ENCODE measurements at regions not wholly inside any gene's neighbourhood (a gene's known extent, or its start where the extent isn't known, plus 50 kb on each side); places are given as distances from the start of the nearest gene placed in this dataset.
"Not testable (repeated sequence)": the region's sequence is repeated elsewhere in the genome, so short reads cannot be mapped to it uniquely, and the experiment has no call there.

DNA sequence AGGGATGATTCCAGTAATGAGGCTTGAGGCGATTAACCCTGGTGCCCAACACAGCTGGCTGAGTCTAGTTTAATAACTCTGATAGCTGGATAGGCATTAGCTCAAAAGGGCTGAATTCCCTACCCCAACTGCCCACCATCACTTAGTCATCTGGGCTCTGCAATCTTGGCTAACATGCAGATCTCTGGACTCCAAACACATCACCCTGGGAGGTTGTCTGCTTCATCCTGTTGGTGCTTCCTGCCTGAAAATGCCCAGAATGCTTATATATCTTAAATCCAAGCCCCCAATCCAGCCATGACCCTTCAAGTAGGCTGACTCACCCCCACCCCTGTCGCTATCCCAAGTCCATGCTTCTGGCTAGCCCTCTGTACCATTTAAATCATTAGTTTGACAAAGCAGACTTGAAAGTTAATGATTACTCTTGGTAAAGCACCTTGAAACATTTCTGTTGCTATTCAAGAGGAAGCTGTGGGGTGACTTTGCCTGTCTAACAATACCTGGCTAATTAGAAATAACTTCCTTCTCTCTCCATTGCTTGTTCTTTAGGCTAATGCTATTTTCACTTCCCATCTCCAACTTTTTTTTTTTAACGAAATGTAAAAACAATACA is 107.0 kb upstream of the RORA start:
- Histone ChIP-seq H3K4me1 (ENCODE audit: control insufficient read depth in 1 of 2, insufficient read depth in 2 of 2, low read length in 2 of 2) (no peaks in the 10 kb centered on the region), H3K9me3 (ENCODE audit: control insufficient read depth in 1 of 2, low read length in 2 of 2) (peaks cover 0 to 5% of the 10 kb centered on the region in 2 donors), H3K27ac (ENCODE audit: low read length) (no peak overlapping the region), H3K4me3 (ENCODE audit: low read depth in 1 of 2, low read length in 2 of 2) (no peak overlapping the region), H3K36me3 (ENCODE audit: control insufficient read depth in 1 of 2, insufficient read depth in 2 of 2, low read length in 2 of 2) (no peaks in the 10 kb centered on the region), H3K27me3 (ENCODE audit: low read depth, low read length) (no peaks in the 10 kb centered on the region)

DNA sequence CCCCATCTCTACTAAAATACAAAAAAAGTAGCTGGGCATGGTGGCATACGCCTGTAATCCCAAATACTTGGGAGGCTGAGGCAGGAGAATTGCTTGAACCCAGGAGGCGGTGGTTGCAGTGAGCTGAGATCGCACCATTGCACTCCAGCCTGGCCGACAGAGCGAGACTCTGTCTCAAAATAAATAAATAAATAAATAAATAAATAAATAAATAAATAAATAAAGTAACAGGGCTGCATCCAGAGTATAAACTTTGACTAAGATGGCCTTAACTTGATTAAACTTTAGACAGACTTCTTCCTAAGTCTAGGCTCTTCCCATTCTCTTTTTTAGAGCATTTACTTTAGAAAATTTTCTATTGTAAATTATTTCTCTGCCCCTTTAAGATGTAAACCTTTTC is 105.6 kb upstream of the RORA start:
- not testable (repeated sequence) for H3K4me1 ChIP-seq (ENCODE audit: control insufficient read depth in 1 of 2, insufficient read depth in 2 of 2, low read length in 2 of 2); H3K36me3 ChIP-seq (ENCODE audit: control insufficient read depth in 1 of 2, insufficient read depth in 2 of 2, low read length in 2 of 2); H3K9me3 ChIP-seq (ENCODE audit: control insufficient read depth in 1 of 2, low read length in 2 of 2); H3K4me3 ChIP-seq (ENCODE audit: low read depth in 1 of 2, low read length in 2 of 2); H3K27me3 ChIP-seq (ENCODE audit: low read depth, low read length); H3K27ac ChIP-seq (ENCODE audit: low read length)

GRCh38 chr15:61331019-61331418 is 101.9 kb upstream of the RORA start:
- no peak overlapping the region for H3K27ac ChIP-seq (ENCODE audit: low read length)
- no peaks in the 10 kb centered on the region for H3K4me1 ChIP-seq (ENCODE audit: control insufficient read depth in 1 of 2, insufficient read depth in 2 of 2, low read length in 2 of 2)
- H3K4me3 ChIP-seq (ENCODE audit: low read depth in 1 of 2, low read length in 2 of 2), result no peak overlapping the region
- no peaks in the 10 kb centered on the region for H3K36me3 ChIP-seq (ENCODE audit: control insufficient read depth in 1 of 2, insufficient read depth in 2 of 2, low read length in 2 of 2)
- H3K27me3 ChIP-seq (ENCODE audit: low read depth, low read length), result no peaks in the 10 kb centered on the region
- H3K9me3 ChIP-seq (ENCODE audit: control insufficient read depth in 1 of 2, low read length in 2 of 2), result peaks cover 0 to 4% of the 10 kb centered on the region in 2 donors

- Histone ChIP-seq H3K27ac (ENCODE audit: low read length) (no peak overlapping the region), H3K4me1 (ENCODE audit: control insufficient read depth in 1 of 2, insufficient read depth in 2 of 2, low read length in 2 of 2) (no peaks in the 10 kb centered on the region), H3K9me3 (ENCODE audit: control insufficient read depth in 1 of 2, low read length in 2 of 2) (no peaks in the 10 kb centered on the region), H3K4me3 (ENCODE audit: low read depth in 1 of 2, low read length in 2 of 2) (no peak overlapping the region), H3K36me3 (ENCODE audit: control insufficient read depth in 1 of 2, insufficient read depth in 2 of 2, low read length in 2 of 2) (no peaks in the 10 kb centered on the region), H3K27me3 (ENCODE audit: low read depth, low read length) (no peaks in the 10 kb centered on the region)
Observed at GRCh38 chr15:61327019-61327631, 98.0 kb upstream of the RORA start.

DNA sequence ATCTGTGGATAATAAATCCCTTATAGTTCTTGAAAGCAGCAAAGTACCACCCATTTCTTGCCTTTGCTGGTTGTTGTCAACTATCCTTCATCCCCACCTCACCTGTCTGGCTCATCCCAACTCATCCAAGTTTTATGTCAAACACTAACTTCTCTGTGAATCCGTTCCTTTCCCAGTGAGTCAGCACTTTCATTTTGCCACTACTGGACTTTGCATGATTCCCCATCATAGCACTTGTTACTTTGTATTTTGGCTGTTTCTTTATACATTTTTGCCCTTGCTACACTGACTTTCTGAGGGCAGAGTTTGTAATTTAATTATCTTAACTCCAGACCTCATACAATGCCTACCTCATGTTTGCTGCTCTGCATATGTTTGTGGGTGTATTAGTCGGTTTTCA is 90.8 kb upstream of the RORA start:
- Histone ChIP-seq H3K36me3 (ENCODE audit: control insufficient read depth in 1 of 2, insufficient read depth in 2 of 2, low read length in 2 of 2) (no peaks in the 10 kb centered on the region), H3K9me3 (ENCODE audit: control insufficient read depth in 1 of 2, low read length in 2 of 2) (no peaks in the 10 kb centered on the region), H3K27ac (ENCODE audit: low read length) (no peak overlapping the region), H3K27me3 (ENCODE audit: low read depth, low read length) (no peaks in the 10 kb centered on the region), H3K4me1 (ENCODE audit: control insufficient read depth in 1 of 2, insufficient read depth in 2 of 2, low read length in 2 of 2) (no peaks in the 10 kb centered on the region), H3K4me3 (ENCODE audit: low read depth in 1 of 2, low read length in 2 of 2) (no peak overlapping the region)

- no peaks in the 10 kb centered on the region for H3K27me3 ChIP-seq (ENCODE audit: low read depth, low read length)
- H3K4me1 ChIP-seq (ENCODE audit: control insufficient read depth in 1 of 2, insufficient read depth in 2 of 2, low read length in 2 of 2), result no peaks in the 10 kb centered on the region
- H3K36me3 ChIP-seq (ENCODE audit: control insufficient read depth in 1 of 2, insufficient read depth in 2 of 2, low read length in 2 of 2), result no peaks in the 10 kb centered on the region
- peak overlapping the region in 1 of 2 donors; percentile 3 for H3K4me3 ChIP-seq (ENCODE audit: low read depth in 1 of 2, low read length in 2 of 2)
- no peak overlapping the region for H3K27ac ChIP-seq (ENCODE audit: low read length)
- H3K9me3 ChIP-seq (ENCODE audit: control insufficient read depth in 1 of 2, low read length in 2 of 2), result no peaks in the 10 kb centered on the region
Observed at GRCh38 chr15:61318802-61319525, 89.9 kb upstream of the RORA start.

- no peaks in the 10 kb centered on the region for H3K27me3 ChIP-seq (ENCODE audit: low read depth, low read length)
- no peaks in the 10 kb centered on the region for H3K9me3 ChIP-seq (ENCODE audit: control insufficient read depth in 1 of 2, low read length in 2 of 2)
- H3K4me3 ChIP-seq (ENCODE audit: low read depth in 1 of 2, low read length in 2 of 2), result no peak overlapping the region
- no peak overlapping the region for H3K27ac ChIP-seq (ENCODE audit: low read length)
- no peaks in the 10 kb centered on the region for H3K4me1 ChIP-seq (ENCODE audit: control insufficient read depth in 1 of 2, insufficient read depth in 2 of 2, low read length in 2 of 2)
- H3K36me3 ChIP-seq (ENCODE audit: control insufficient read depth in 1 of 2, insufficient read depth in 2 of 2, low read length in 2 of 2), result no peaks in the 10 kb centered on the region
Observed at GRCh38 chr15:61318301-61318700, 89.2 kb upstream of the RORA start.

DNA sequence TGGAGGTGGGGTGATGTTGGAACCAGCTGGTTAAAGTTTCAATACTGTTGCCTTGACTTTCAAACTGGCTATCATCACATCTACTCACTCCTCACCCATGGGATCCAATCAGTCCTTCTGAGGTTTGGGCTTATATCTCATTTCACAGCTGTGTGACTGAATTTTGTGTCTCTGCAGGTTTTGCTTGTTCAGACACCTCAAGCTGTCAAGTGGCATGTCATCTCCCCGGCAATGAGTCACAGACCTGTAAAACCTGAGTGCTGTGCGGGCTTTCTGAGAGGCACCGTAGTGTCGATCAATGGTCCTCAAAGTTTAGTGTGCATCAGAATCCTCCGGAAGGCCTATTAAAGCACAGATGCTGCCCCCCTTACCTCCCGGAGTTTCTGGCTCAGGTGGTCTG is 86.4 kb upstream of the RORA start:
- Histone ChIP-seq H3K36me3 (ENCODE audit: control insufficient read depth in 1 of 2, insufficient read depth in 2 of 2, low read length in 2 of 2) (no peaks in the 10 kb centered on the region), H3K27me3 (ENCODE audit: low read depth, low read length) (no peaks in the 10 kb centered on the region), H3K27ac (ENCODE audit: low read length) (no peak overlapping the region), H3K4me3 (ENCODE audit: low read depth in 1 of 2, low read length in 2 of 2) (no peak overlapping the region), H3K4me1 (ENCODE audit: control insufficient read depth in 1 of 2, insufficient read depth in 2 of 2, low read length in 2 of 2) (no peaks in the 10 kb centered on the region), H3K9me3 (ENCODE audit: control insufficient read depth in 1 of 2, low read length in 2 of 2) (no peaks in the 10 kb centered on the region)

- H3K4me3 ChIP-seq (ENCODE audit: low read depth in 1 of 2, low read length in 2 of 2), result no peak overlapping the region
- H3K27ac ChIP-seq (ENCODE audit: low read length), result no peak overlapping the region
- H3K9me3 ChIP-seq (ENCODE audit: control insufficient read depth in 1 of 2, low read length in 2 of 2), result no peaks in the 10 kb centered on the region
- no peaks in the 10 kb centered on the region for H3K27me3 ChIP-seq (ENCODE audit: low read depth, low read length)
- no peaks in the 10 kb centered on the region for H3K4me1 ChIP-seq (ENCODE audit: control insufficient read depth in 1 of 2, insufficient read depth in 2 of 2, low read length in 2 of 2)
- no peaks in the 10 kb centered on the region for H3K36me3 ChIP-seq (ENCODE audit: control insufficient read depth in 1 of 2, insufficient read depth in 2 of 2, low read length in 2 of 2)
Observed at GRCh38 chr15:61314427-61314826, 85.3 kb upstream of the RORA start.

DNA sequence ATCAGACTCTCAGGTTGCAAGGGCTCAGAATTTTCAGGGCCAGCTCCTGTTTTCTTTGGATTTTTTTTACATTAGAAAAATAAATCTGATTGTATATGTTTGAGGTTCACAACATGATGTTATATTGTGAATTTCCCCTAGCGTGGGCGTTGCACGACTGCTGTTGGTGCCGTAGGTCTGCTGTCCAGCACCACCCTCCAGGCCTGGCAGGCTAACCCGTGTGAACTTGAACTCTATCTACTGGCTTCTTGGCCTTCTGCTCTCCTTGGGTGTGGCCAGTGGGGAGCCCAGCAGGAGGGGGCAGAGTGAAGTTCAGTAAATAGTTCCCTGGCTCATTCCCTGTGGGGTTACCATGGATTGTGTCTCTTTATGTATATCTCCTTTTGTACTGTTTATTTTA is 80.5 kb upstream of the RORA start:
- Histone ChIP-seq H3K4me3 (ENCODE audit: low read depth in 1 of 2, low read length in 2 of 2) (no peak overlapping the region), H3K27me3 (ENCODE audit: low read depth, low read length) (no peaks in the 10 kb centered on the region), H3K36me3 (ENCODE audit: control insufficient read depth in 1 of 2, insufficient read depth in 2 of 2, low read length in 2 of 2) (no peaks in the 10 kb centered on the region), H3K9me3 (ENCODE audit: control insufficient read depth in 1 of 2, low read length in 2 of 2) (no peaks in the 10 kb centered on the region), H3K4me1 (ENCODE audit: control insufficient read depth in 1 of 2, insufficient read depth in 2 of 2, low read length in 2 of 2) (no peaks in the 10 kb centered on the region), H3K27ac (ENCODE audit: low read length) (no peak overlapping the region)

DNA sequence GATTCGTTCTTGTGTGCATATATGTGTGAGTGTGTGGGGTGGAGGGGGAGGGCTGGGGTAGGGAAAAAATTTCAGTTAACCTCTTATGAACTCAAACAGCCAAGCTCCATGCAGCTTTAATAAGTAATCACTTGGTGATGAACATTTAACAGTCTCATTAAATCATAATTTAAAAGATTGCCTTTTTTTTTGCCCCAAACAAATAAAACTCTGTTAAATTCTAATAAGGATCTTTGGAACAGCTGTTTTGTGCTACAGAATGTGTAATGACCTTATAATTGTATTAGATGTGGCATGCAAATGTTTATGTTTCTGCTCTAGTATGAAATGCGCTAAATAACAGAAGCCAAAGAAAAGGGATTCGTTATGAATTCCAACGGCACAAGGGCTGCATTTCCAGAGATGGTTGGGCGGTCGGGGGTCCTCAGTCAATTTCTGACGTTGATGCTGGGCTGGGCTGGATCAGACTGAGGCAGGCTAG is 80.0 kb upstream of the RORA start:
- Histone ChIP-seq H3K27ac (ENCODE audit: low read length) (no peak overlapping the region), H3K36me3 (ENCODE audit: control insufficient read depth in 1 of 2, insufficient read depth in 2 of 2, low read length in 2 of 2) (no peaks in the 10 kb centered on the region), H3K4me3 (ENCODE audit: low read depth in 1 of 2, low read length in 2 of 2) (no peak overlapping the region), H3K9me3 (ENCODE audit: control insufficient read depth in 1 of 2, low read length in 2 of 2) (no peaks in the 10 kb centered on the region), H3K4me1 (ENCODE audit: control insufficient read depth in 1 of 2, insufficient read depth in 2 of 2, low read length in 2 of 2) (no peaks in the 10 kb centered on the region), H3K27me3 (ENCODE audit: low read depth, low read length) (no peaks in the 10 kb centered on the region)
